Type B pancreatic cell (in vitro differentiated cells): ENCODE measurements at regions not wholly inside any gene's neighbourhood (a gene's known extent, or its start where the extent isn't known, plus 50 kb on each side); places are given as distances from the start of the nearest gene placed in this dataset.

Source experiments
- DNase-seq: peaks from one replicate; pipeline ENCODE4 v3.0.0; 2021; ENCODE audit warnings: mixed read lengths; ENCODE audit not compliant: unreplicated experiment; ENCODE audit errors: extremely low spot score
- H3K27ac Mint-ChIP-seq: 2 replicates; pipeline ENCODE4 v1.8.0; 2021; ENCODE audit warnings: mild to moderate bottlenecking, mixed read lengths
- H3K27me3 Mint-ChIP-seq: 2 replicates; pipeline ENCODE4 v1.8.0; 2021; ENCODE audit warnings: mixed read lengths
- H3K36me3 Mint-ChIP-seq: 2 replicates; pipeline ENCODE4 v1.8.0; 2021; ENCODE audit warnings: mixed read lengths
- H3K4me1 Mint-ChIP-seq: one replicate; pipeline ENCODE4 v1.8.0; 2021; ENCODE audit warnings: mixed read lengths; ENCODE audit not compliant: unreplicated experiment
- H3K4me3 Mint-ChIP-seq: 2 replicates; pipeline ENCODE4 v1.8.0; 2021; ENCODE audit warnings: mild to moderate bottlenecking, mixed read lengths
- H3K9me3 Mint-ChIP-seq: 2 replicates; pipeline ENCODE4 v1.8.0; 2021; ENCODE audit warnings: mixed read lengths
- TF ChIP-seq, protein P1 (sequence below): fragments of 200-600 bp; sonication (generic); conservative IDR thresholded peaks from 2 replicates; pipeline ENCODE4 v1.5.0; 2021; ENCODE audit warnings: antibody characterized with exemption, mild to moderate bottlenecking

DNA sequence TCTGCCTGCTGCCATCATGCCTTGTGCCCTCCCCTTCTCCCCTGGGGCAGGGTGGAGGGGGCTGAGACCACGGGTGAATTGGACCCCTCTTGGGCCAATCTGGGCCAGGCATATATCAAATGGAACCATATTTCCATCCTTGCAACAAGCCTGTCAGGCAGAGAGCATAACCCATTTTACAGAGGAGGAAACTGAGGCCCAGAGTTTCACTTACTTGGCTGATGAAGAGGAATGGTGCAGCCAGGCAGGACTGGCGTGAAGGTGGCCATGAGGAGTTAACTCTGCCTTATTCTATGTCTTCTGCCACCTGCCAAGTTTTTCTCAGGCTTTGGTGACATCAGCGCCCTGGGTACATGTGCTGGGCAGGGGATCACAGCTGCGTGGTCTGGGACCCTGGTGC lies 155.5 kb upstream of the PCBD1 start:
- no peaks in the 10 kb centered on the region for H3K9me3 Mint-ChIP-seq
- TF ChIP-seq, protein P1, sequence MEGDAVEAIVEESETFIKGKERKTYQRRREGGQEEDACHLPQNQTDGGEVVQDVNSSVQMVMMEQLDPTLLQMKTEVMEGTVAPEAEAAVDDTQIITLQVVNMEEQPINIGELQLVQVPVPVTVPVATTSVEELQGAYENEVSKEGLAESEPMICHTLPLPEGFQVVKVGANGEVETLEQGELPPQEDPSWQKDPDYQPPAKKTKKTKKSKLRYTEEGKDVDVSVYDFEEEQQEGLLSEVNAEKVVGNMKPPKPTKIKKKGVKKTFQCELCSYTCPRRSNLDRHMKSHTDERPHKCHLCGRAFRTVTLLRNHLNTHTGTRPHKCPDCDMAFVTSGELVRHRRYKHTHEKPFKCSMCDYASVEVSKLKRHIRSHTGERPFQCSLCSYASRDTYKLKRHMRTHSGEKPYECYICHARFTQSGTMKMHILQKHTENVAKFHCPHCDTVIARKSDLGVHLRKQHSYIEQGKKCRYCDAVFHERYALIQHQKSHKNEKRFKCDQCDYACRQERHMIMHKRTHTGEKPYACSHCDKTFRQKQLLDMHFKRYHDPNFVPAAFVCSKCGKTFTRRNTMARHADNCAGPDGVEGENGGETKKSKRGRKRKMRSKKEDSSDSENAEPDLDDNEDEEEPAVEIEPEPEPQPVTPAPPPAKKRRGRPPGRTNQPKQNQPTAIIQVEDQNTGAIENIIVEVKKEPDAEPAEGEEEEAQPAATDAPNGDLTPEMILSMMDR = no peak
- no peak for DNase-seq
- H3K4me1 Mint-ChIP-seq = peaks cover 49% of the 10 kb centered on the region
- peaks cover 10% of the 10 kb centered on the region for H3K27me3 Mint-ChIP-seq
- H3K4me3 Mint-ChIP-seq = no peak overlapping the region
- no peaks in the 10 kb centered on the region for H3K36me3 Mint-ChIP-seq
- H3K27ac Mint-ChIP-seq = no peak overlapping the region

DNA sequence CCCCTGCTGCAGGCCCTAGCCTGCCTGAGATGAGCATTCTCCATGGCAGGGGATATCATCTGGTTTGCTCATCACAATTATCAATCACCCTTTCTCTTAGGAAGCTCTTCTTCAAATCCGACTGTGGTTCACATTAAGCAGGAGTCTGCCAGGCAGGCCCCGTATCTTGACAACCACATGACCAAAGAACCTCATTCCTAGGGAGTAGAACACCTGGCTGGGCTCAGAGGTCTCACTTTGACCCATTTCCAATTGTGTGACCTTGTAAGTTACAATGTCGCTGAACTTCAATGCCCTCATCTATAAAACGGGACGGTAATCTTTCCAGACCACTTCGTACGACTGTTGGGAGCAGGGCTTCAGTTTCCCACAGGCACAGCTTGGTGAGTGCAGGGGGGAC lies 156.4 kb upstream of the PCBD1 start:
- no peak overlapping the region for H3K27ac Mint-ChIP-seq

DNA sequence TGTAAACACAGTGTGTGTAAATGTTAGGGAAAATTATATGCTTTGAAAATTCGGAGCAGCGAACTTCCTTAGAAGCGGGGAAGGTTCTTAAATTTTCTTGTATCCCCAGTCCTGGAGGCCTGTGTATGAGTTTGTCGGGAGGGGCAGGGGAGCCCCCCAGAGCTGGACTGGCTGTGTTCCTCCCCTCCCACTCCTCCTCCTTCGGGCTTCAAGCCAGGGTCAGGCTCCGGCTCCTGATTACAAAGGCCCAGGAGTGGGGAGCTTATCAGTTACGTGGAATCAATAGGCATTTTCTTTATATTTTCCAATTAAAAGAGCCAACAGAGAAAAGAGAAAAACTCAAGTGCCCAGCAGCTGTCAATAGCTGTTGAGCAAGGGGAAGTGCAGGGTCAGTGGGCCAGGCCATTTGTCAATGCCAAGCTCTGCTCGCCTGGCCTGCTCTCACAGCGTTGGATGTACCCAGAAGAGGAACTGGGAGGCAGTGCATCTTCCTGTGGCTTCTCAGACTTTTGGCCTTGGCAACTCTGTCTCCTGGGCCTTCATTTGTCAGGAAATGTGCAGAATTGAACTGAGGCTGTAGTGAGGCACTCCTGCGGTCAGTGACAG lies 156.9 kb upstream of the PCBD1 start:
- Mint-ChIP-seq H3K36me3 (no peaks in the 10 kb centered on the region), H3K4me1 (peaks cover 50% of the 10 kb centered on the region), H3K27ac (no peak overlapping the region), H3K9me3 (no peaks in the 10 kb centered on the region), H3K27me3 (peaks cover 10% of the 10 kb centered on the region), H3K4me3 (no peak overlapping the region)
- DNase-seq = no peak
- TF ChIP-seq, protein P1 = no peak

More for the DNA sequence above, 156.4 kb upstream of the PCBD1 start:
- H3K9me3 Mint-ChIP-seq = no peaks in the 10 kb centered on the region
- H3K4me3 Mint-ChIP-seq = no peak overlapping the region
- H3K27me3 Mint-ChIP-seq = peaks cover 10% of the 10 kb centered on the region
- peaks cover 50% of the 10 kb centered on the region for H3K4me1 Mint-ChIP-seq
- DNase-seq = no peak
- H3K36me3 Mint-ChIP-seq = no peaks in the 10 kb centered on the region
- TF ChIP-seq, protein P1 = no peak

DNA sequence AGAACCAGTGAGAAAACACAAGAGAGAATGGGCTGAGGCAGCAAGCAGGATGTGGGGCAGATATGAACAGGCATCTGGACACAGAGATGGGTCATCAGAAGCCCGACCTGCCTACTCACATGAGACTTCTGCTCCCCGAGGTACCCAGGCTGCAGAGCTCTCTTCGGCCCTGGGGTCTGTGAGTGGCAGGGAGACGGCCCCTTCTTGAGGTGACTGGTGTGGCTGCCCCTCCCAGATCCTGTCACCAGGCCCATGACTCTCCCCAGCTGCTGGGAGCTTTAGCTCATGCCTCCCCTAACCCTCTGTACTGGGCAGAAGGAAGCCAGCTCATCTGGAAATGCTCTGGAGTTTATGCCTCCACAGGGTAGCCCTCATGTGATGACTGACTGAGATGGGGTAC lies 157.6 kb upstream of the PCBD1 start:
- H3K4me1 Mint-ChIP-seq = peaks cover 45% of the 10 kb centered on the region
- H3K9me3 Mint-ChIP-seq = no peaks in the 10 kb centered on the region
- H3K36me3 Mint-ChIP-seq = no peaks in the 10 kb centered on the region
- H3K27me3 Mint-ChIP-seq = peaks cover 10% of the 10 kb centered on the region
- TF ChIP-seq, protein P1 = no peak
- H3K4me3 Mint-ChIP-seq = no peak overlapping the region
- H3K27ac Mint-ChIP-seq = no peak overlapping the region
- no peak for DNase-seq

DNA sequence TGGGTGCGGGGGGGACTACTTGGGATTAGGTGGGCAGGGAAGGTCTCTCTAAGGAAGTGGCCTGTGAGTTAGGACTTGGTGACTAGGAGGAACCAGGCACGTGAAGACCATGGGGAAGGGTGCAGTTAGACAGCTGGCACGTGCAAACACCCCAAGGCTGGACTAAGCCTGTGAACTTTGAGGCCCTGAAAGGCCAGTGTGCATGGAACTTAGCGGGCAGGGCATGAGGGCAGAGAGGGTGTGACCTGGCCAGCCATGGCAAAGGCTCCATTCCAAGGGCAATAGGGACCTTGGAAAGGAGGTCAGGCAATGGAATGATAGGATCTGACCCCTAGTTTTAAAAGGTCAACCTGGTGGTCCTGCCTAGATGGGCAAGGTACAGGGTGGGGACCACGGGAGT lies 158.4 kb upstream of the PCBD1 start:
- H3K27ac Mint-ChIP-seq = no peak overlapping the region
- TF ChIP-seq, protein P1 = no peak

More for the DNA sequence above, 158.4 kb upstream of the PCBD1 start:
- peaks cover 38% of the 10 kb centered on the region for H3K4me1 Mint-ChIP-seq
- no peak overlapping the region for H3K4me3 Mint-ChIP-seq
- H3K36me3 Mint-ChIP-seq = no peaks in the 10 kb centered on the region
- H3K27me3 Mint-ChIP-seq = peaks cover 14% of the 10 kb centered on the region
- H3K9me3 Mint-ChIP-seq = no peaks in the 10 kb centered on the region
- no peak for DNase-seq
